ENCODE measurements at regions not wholly inside any gene's neighbourhood (a gene's known extent, or its start where the extent isn't known, plus 50 kb on each side); places are given as distances from the start of the nearest gene placed in this dataset.

GRCh38 chr3:13260259-13261103, 159.6 kb downstream of the NUP210 start:
- Histone ChIP-seq H3K4me1 (ENCODE audit: insufficient read depth) (no peaks in the 10 kb centered on the region), H3K9me2 (ENCODE audit: insufficient read depth) (no peaks in the 10 kb centered on the region), H3K4me2 (ENCODE audit: unreplicated experiment) (no peak overlapping the region), H2AFZ (no peak overlapping the region), H3K4me3 (no peak overlapping the region), H3K79me2 (ENCODE audit: insufficient read depth) (no peaks in the 10 kb centered on the region), H3K36me3 (ENCODE audit: low read depth) (no peaks in the 10 kb centered on the region), H3K9me3 (ENCODE audit: low read depth) (no peaks in the 10 kb centered on the region), H3K9ac (no peak overlapping the region), H3F3A (ENCODE audit: insufficient read depth) (no peaks in the 10 kb centered on the region), H3K27ac (no peak overlapping the region), H4K20me1 (ENCODE audit: insufficient read depth) (no peaks in the 10 kb centered on the region), H3K27me3 (replicated peaks; ENCODE audit: insufficient read depth) (peaks cover 15% of the 10 kb centered on the region; the same call in 1 of the 2 replicates)
- WGBS, 2 experiments (ENCODE audit: low coverage in 1 of 2, low lambda C conversion rate in 2 of 2, missing lambda C conversion rate in 2 of 2) = 28 to 31% methylated on average over 15 of the region's 15 CpGs
- in situ Hi-C loops (cut with MboI) = no loop called here
- DNase-seq = no peak
- TF ChIP-seq EZH2phosphoT487 (IDR thresholded peaks at IDR 0.05; ENCODE audit: insufficient read depth, low read depth) (no peak), EZH2 (IDR thresholded peaks at IDR 0.05; ENCODE audit: insufficient read depth, poor library complexity, severe bottlenecking) (no peak)

DNA sequence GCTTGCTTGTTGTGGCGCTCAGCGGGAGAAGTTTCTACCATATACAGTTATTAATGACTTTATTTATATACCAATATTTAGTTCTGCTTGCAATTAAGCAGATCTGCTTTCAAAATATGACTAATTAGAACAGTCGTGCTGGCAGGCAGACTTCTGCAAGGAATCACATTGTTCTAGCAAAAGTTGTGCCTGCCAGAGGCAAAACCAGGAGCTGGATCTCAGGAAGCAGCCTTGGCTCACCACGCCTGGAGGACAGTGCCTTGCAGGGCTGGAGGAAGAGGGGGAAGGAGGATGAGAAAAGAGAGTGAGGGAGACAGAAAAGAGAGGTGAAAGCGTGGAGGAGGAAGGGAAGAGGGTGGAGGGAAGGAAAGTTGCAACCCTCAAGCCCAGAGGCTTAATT, 160.3 kb downstream of the NUP210 start:
- Histone ChIP-seq H3K4me3 (no peak overlapping the region), H3K4me1 (ENCODE audit: insufficient read depth) (no peaks in the 10 kb centered on the region), H3K36me3 (ENCODE audit: low read depth) (no peaks in the 10 kb centered on the region), H3K27ac (no peak overlapping the region), H3K27me3 (replicated peaks; ENCODE audit: insufficient read depth) (peaks cover 15% of the 10 kb centered on the region; the same call in 1 of the 2 replicates), H3K9me3 (ENCODE audit: low read depth) (no peaks in the 10 kb centered on the region), H3K9ac (no peak overlapping the region), H2AFZ (no peak overlapping the region), H3F3A (ENCODE audit: insufficient read depth) (no peaks in the 10 kb centered on the region), H3K79me2 (ENCODE audit: insufficient read depth) (no peaks in the 10 kb centered on the region), H3K4me2 (ENCODE audit: unreplicated experiment) (no peak overlapping the region), H4K20me1 (ENCODE audit: insufficient read depth) (no peaks in the 10 kb centered on the region), H3K9me2 (ENCODE audit: insufficient read depth) (no peaks in the 10 kb centered on the region)
- TF ChIP-seq EZH2phosphoT487 (IDR thresholded peaks at IDR 0.05; ENCODE audit: insufficient read depth, low read depth) = no peak
- TF ChIP-seq EZH2 (IDR thresholded peaks at IDR 0.05; ENCODE audit: insufficient read depth, poor library complexity, severe bottlenecking) = no peak
- in situ Hi-C loops (cut with MboI) = no loop called here
- 3% methylated on average over 4 to 5 of the region's 5 CpGs for WGBS, 2 experiments (ENCODE audit: low coverage in 1 of 2, low lambda C conversion rate in 2 of 2, missing lambda C conversion rate in 2 of 2)
- DNase-seq = no peak

- Histone ChIP-seq H3K9me3 (ENCODE audit: low read depth) (no peaks in the 10 kb centered on the region), H3K4me1 (ENCODE audit: insufficient read depth) (no peaks in the 10 kb centered on the region), H4K20me1 (ENCODE audit: insufficient read depth) (no peaks in the 10 kb centered on the region), H3K27ac (no peak overlapping the region), H3K79me2 (ENCODE audit: insufficient read depth) (no peaks in the 10 kb centered on the region), H3F3A (ENCODE audit: insufficient read depth) (no peaks in the 10 kb centered on the region), H3K4me3 (no peak overlapping the region), H3K9ac (no peak overlapping the region), H3K4me2 (ENCODE audit: unreplicated experiment) (no peak overlapping the region), H3K36me3 (ENCODE audit: low read depth) (no peaks in the 10 kb centered on the region), H2AFZ (no peak overlapping the region), H3K9me2 (ENCODE audit: insufficient read depth) (no peaks in the 10 kb centered on the region), H3K27me3 (replicated peaks; ENCODE audit: insufficient read depth) (peaks cover 15% of the 10 kb centered on the region; the same call in 1 of the 2 replicates)
- 23 to 29% methylated on average over 8 to 9 of the region's 9 CpGs for WGBS, 2 experiments (ENCODE audit: low coverage in 1 of 2, low lambda C conversion rate in 2 of 2, missing lambda C conversion rate in 2 of 2)
- in situ Hi-C loops (cut with MboI) = no loop called here
- no peak for DNase-seq
- no peak for TF ChIP-seq EZH2 (IDR thresholded peaks at IDR 0.05; ENCODE audit: insufficient read depth, poor library complexity, severe bottlenecking)
- no peak for TF ChIP-seq EZH2phosphoT487 (IDR thresholded peaks at IDR 0.05; ENCODE audit: insufficient read depth, low read depth)
These were observed 161.1 kb downstream of the NUP210 start for GRCh38 chr3:13258986-13259514.

DNA sequence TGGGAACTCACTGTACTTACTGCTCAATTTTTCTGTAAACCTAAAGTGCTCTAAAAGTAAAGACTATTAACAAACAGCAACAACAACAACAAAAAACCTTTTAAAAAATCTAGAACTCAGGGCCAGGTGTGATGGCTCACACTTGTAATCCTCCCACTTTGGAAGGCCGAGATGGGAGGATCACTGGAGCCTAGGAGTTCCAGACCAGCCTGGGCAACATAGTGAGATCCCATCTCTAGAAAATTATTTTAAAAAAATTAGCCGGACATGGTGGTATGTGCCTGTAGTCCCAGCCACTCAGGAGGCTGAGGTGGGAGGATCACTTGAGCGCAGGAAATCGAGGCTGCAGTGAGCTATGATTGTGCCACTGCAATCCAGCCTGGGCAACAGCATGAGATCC, 161.8 kb downstream of the NUP210 start:
- no peaks in the 10 kb centered on the region for H3K9me2 ChIP-seq (ENCODE audit: insufficient read depth)
- no peaks in the 10 kb centered on the region for H3K4me1 ChIP-seq (ENCODE audit: insufficient read depth)
- in situ Hi-C loops (cut with MboI) = no loop called here
- 49 to 50% methylated on average over 4 of the region's 4 CpGs for WGBS, 2 experiments (ENCODE audit: low coverage in 1 of 2, low lambda C conversion rate in 2 of 2, missing lambda C conversion rate in 2 of 2)
- no peak overlapping the region for H2AFZ ChIP-seq
- no peak for DNase-seq
- H3F3A ChIP-seq (ENCODE audit: insufficient read depth) = no peaks in the 10 kb centered on the region
- H3K9ac ChIP-seq = no peak overlapping the region
- H3K36me3 ChIP-seq (ENCODE audit: low read depth) = no peaks in the 10 kb centered on the region
- H4K20me1 ChIP-seq (ENCODE audit: insufficient read depth) = no peaks in the 10 kb centered on the region
- H3K27me3 ChIP-seq (replicated peaks; ENCODE audit: insufficient read depth) = peaks cover 15% of the 10 kb centered on the region; the same call in 1 of the 2 replicates
- H3K4me3 ChIP-seq = no peak overlapping the region
- H3K79me2 ChIP-seq (ENCODE audit: insufficient read depth) = no peaks in the 10 kb centered on the region
- H3K27ac ChIP-seq = no peak overlapping the region
- TF ChIP-seq EZH2phosphoT487 (IDR thresholded peaks at IDR 0.05; ENCODE audit: insufficient read depth, low read depth) (no peak), EZH2 (IDR thresholded peaks at IDR 0.05; ENCODE audit: insufficient read depth, poor library complexity, severe bottlenecking) (no peak)
- H3K4me2 ChIP-seq (ENCODE audit: unreplicated experiment) = no peak overlapping the region
- no peaks in the 10 kb centered on the region for H3K9me3 ChIP-seq (ENCODE audit: low read depth)
